PC-9 (cell line): ENCODE measurements at regions not wholly inside any gene's neighbourhood (a gene's known extent, or its start where the extent isn't known, plus 50 kb on each side); places are given as distances from the start of the nearest gene placed in this dataset.

Source experiments
- BruUV-seq: library from RNA; stranded (reverse); fragments of 400-500 nt; replicated peaks from 2 replicates; lab custom pipeline; 2021; lab: Mats Ljungman, UMichigan
- CTCF ChIA-PET: fragments of 300-600 bp; sonication (Branson Sonifier 250); formaldehyde crosslinking; loops from one replicate; lab custom pipeline; 2022; ENCODE audit warnings: antibody characterized with exemption; lab: Charles Lee
- POLR2A ChIA-PET: fragments of 300-600 bp; sonication (Branson Sonifier 250); formaldehyde crosslinking; loops from one replicate; lab custom pipeline; 2022; ENCODE audit warnings: antibody characterized with exemption; ENCODE audit not compliant: unreplicated experiment; lab: Charles Lee
- DNase-seq, 2 experiments: peaks; one replicate each; pipeline versions ENCODE4 v3.0.0 to v3.0.0-alpha.2; 2015 to 2022; ENCODE audit warnings: mixed read lengths in 1 of 2
- H2AFZ ChIP-seq: fragments of 200-600 bp; sonication (generic); 2 replicates; pipeline ENCODE4 v1.8.1; 2017; ENCODE audit warnings: antibody characterized with exemption
- H3F3A ChIP-seq: fragments of 200-600 bp; sonication (generic); 2 replicates; pipeline ENCODE4 v1.8.1; 2017; ENCODE audit warnings: antibody characterized with exemption, mild to moderate bottlenecking, low read depth; ENCODE audit not compliant: insufficient read depth
- H3K27ac ChIP-seq: fragments of 200-600 bp; sonication (generic); 2 replicates; pipeline ENCODE4 v1.6.1; 2016; ENCODE audit warnings: mixed run types
- H3K27me3 ChIP-seq: fragments of 200-600 bp; sonication (generic); 2 replicates; pipeline ENCODE4 v1.6.1; 2016; ENCODE audit warnings: low read depth, mixed run types; ENCODE audit not compliant: insufficient read depth
- H3K36me3 ChIP-seq: fragments of 200-600 bp; sonication (generic); 2 replicates; pipeline ENCODE4 v1.6.1; 2016; ENCODE audit warnings: low read depth, mixed run types
- H3K4me1 ChIP-seq: fragments of 200-600 bp; sonication (generic); replicated peaks from 2 replicates; pipeline ENCODE4 v1.6.1; 2016; ENCODE audit warnings: mixed run types; ENCODE audit not compliant: insufficient read depth
- H3K4me2 ChIP-seq: fragments of 200-600 bp; sonication (generic); 2 replicates; pipeline ENCODE4 v1.6.1; 2017; ENCODE audit warnings: mixed run types
- H3K4me3 ChIP-seq: fragments of 200-600 bp; sonication (generic); 2 replicates; pipeline ENCODE4 v1.6.1; 2016; ENCODE audit warnings: mixed run types
- H3K79me2 ChIP-seq: fragments of 200-600 bp; sonication (generic); 2 replicates; pipeline ENCODE4 v1.6.1; 2017; ENCODE audit warnings: low read depth, mixed run types
- H3K9me2 ChIP-seq: fragments of 200-600 bp; sonication (generic); 2 replicates; pipeline ENCODE4 v1.8.1; 2017; ENCODE audit warnings: mild to moderate bottlenecking; ENCODE audit not compliant: insufficient read depth
- H3K9me3 ChIP-seq: fragments of 200-600 bp; sonication (generic); 2 replicates; pipeline ENCODE4 v1.8.1; 2016; ENCODE audit warnings: low read depth; ENCODE audit not compliant: insufficient read depth
- H4K20me1 ChIP-seq: fragments of 200-600 bp; sonication (generic); 2 replicates; pipeline ENCODE4 v1.8.1; 2017; ENCODE audit not compliant: insufficient read depth
- CTCF ChIP-seq: fragments of 200-600 bp; sonication (generic); conservative IDR thresholded peaks from 2 replicates; pipeline ENCODE4 v1.6.1; 2017; ENCODE audit warnings: mixed run types, antibody characterized with exemption, mild to moderate bottlenecking, moderate library complexity
- EZH2 ChIP-seq: fragments of 200-600 bp; sonication (generic); IDR thresholded peaks from 2 replicates; pipeline ENCODE4 v1.8.0; 2017; ENCODE audit warnings: antibody characterized with exemption, low read depth
- intact Hi-C: fragments of 100-400 bp; cut with micrococcal nuclease; formaldehyde crosslinking; loops from one replicate; pipeline ENCODE4 v1.10.0; 2022; ENCODE audit not compliant: unreplicated experiment

GRCh38 chr7:113698556-113699220, 220.1 kb downstream of the PPP1R3A start:
- Histone ChIP-seq H3K27ac (no peak overlapping the region), H3K9me2 (no peaks in the 10 kb centered on the region), H3K4me3 (no peak overlapping the region), H3K27me3 (no peaks in the 10 kb centered on the region), H3F3A (no peaks in the 10 kb centered on the region), H3K4me2 (no peak overlapping the region), H3K36me3 (no peaks in the 10 kb centered on the region), H3K4me1 (no peaks in the 10 kb centered on the region), H3K79me2 (no peaks in the 10 kb centered on the region), H3K9me3 (no peaks in the 10 kb centered on the region), H4K20me1 (no peaks in the 10 kb centered on the region), H2AFZ (no peak overlapping the region)
- BruUV-seq, result no TSS peak
- no peak for DNase-seq
- CTCF ChIA-PET, result interaction anchor here (0.6 kb wide), 1 partner anchor 540 kb away, joined by 3 read pairs; no protein-coding TSS in a partner anchor
- intact Hi-C loops, result loop anchor here (1.0 to 5.0 kb wide), 5 partner anchors 276 to 1958 kb away; no protein-coding TSS in a partner anchor
- TF ChIP-seq EZH2, result no peak
- peak; percentile 76 for TF ChIP-seq CTCF
- POLR2A ChIA-PET, result no interaction called here

- no TSS peak for BruUV-seq
- Histone ChIP-seq H3K4me1 (no peaks in the 10 kb centered on the region), H3K4me3 (no peak overlapping the region), H3F3A (no peaks in the 10 kb centered on the region), H3K4me2 (no peak overlapping the region), H3K27ac (no peak overlapping the region), H3K27me3 (no peaks in the 10 kb centered on the region), H3K79me2 (no peaks in the 10 kb centered on the region), H4K20me1 (no peaks in the 10 kb centered on the region), H3K9me2 (no peaks in the 10 kb centered on the region), H2AFZ (no peak overlapping the region), H3K9me3 (no peaks in the 10 kb centered on the region), H3K36me3 (no peaks in the 10 kb centered on the region)
- POLR2A ChIA-PET, result interaction anchor here (0.5 kb wide), 1 partner anchor 133 kb away, joined by 6 read pairs; no protein-coding TSS in a partner anchor
- TF ChIP-seq CTCF, result no peak
- TF ChIP-seq EZH2, result no peak
- CTCF ChIA-PET, result no interaction called here
- DNase-seq, result no peak
- intact Hi-C loops, result no loop called here
Observed at GRCh38 chr7:113694149-113694548, 224.7 kb downstream of the PPP1R3A start.

- H3K36me3 ChIP-seq, result no peaks in the 10 kb centered on the region
- H2AFZ ChIP-seq, result no peak overlapping the region
- BruUV-seq, result no TSS peak
- no peak overlapping the region for H3K4me2 ChIP-seq
- H3K27me3 ChIP-seq, result no peaks in the 10 kb centered on the region
- H3K9me3 ChIP-seq, result no peaks in the 10 kb centered on the region
- intact Hi-C loops, result no loop called here
- POLR2A ChIA-PET, result no interaction called here
- no peak overlapping the region for H3K27ac ChIP-seq
- CTCF ChIA-PET, result no interaction called here
- DNase-seq, result no peak
- no peaks in the 10 kb centered on the region for H3F3A ChIP-seq
- no peaks in the 10 kb centered on the region for H4K20me1 ChIP-seq
- H3K4me1 ChIP-seq, result no peaks in the 10 kb centered on the region
- H3K4me3 ChIP-seq, result no peak overlapping the region
- TF ChIP-seq CTCF (no peak), EZH2 (no peak)
- no peaks in the 10 kb centered on the region for H3K79me2 ChIP-seq
- no peaks in the 10 kb centered on the region for H3K9me2 ChIP-seq
Observed at GRCh38 chr7:113684165-113684564, 234.6 kb downstream of the PPP1R3A start.
